ENCODE measurements at regions not wholly inside any gene's neighbourhood (a gene's known extent, or its start where the extent isn't known, plus 50 kb on each side); places are given as distances from the start of the nearest gene placed in this dataset.

DNA sequence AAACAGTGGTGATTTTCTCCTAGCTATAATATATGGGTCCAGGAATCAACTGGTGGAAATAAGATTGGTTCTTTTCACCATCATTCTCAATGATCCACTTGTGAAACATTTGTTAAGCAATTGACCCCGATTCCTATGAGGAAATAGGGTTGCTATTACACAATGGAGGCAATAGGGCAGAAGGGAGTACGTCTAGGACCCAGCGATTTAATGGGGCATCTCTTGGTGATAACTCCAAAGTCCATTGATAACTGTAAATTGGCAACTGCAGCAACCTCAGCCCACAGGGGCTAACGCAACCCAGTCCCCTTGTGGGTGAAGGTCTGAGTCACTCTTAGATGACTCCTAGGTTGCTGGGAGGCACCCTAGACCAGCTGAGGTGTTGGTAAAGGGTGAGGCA is 62.5 kb upstream of the BARHL2 start:
- POLR2A ChIA-PET, result no interaction called here
- intact Hi-C loops (cut with micrococcal nuclease; ENCODE audit: unreplicated experiment) (no loop called here), in situ Hi-C loops (cut with HindIII; ENCODE audit: low pct_unique_long_range_greater_than_20kb, low sequenced_read_pairs) (no loop called here)
- CTCF ChIA-PET, result no interaction called here
- Histone ChIP-seq H3K27me3 (ENCODE audit: control insufficient read depth, insufficient read depth, low read length) (peaks cover 3% of the 10 kb centered on the region; the same call in 1 of the 2 replicates), H3K36me3 (ENCODE audit: control insufficient read depth, insufficient read depth, low read length) (no peaks in the 10 kb centered on the region), H3K9me3 (ENCODE audit: control insufficient read depth, insufficient read depth, low read depth, low read length) (no peaks in the 10 kb centered on the region), H3K27ac (ENCODE audit: low read length) (no peak overlapping the region), H3K4me3 (ENCODE audit: low read depth in 2 of 2, low read length in 2 of 2) (no peak overlapping the region), H3K4me1 (ENCODE audit: control insufficient read depth, insufficient read depth, low read length) (no peaks in the 10 kb centered on the region)
- BruUV-seq (replicated peaks), result no TSS peak
- TF ChIP-seq, protein P1, sequence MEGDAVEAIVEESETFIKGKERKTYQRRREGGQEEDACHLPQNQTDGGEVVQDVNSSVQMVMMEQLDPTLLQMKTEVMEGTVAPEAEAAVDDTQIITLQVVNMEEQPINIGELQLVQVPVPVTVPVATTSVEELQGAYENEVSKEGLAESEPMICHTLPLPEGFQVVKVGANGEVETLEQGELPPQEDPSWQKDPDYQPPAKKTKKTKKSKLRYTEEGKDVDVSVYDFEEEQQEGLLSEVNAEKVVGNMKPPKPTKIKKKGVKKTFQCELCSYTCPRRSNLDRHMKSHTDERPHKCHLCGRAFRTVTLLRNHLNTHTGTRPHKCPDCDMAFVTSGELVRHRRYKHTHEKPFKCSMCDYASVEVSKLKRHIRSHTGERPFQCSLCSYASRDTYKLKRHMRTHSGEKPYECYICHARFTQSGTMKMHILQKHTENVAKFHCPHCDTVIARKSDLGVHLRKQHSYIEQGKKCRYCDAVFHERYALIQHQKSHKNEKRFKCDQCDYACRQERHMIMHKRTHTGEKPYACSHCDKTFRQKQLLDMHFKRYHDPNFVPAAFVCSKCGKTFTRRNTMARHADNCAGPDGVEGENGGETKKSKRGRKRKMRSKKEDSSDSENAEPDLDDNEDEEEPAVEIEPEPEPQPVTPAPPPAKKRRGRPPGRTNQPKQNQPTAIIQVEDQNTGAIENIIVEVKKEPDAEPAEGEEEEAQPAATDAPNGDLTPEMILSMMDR (IDR thresholded peaks at IDR 0.05), result no peak
- TF ChIP-seq TCF7L2 (IDR thresholded peaks at IDR 0.05; ENCODE audit: low read depth, low read length), result no peak
- TF ChIP-seq, protein P2, sequence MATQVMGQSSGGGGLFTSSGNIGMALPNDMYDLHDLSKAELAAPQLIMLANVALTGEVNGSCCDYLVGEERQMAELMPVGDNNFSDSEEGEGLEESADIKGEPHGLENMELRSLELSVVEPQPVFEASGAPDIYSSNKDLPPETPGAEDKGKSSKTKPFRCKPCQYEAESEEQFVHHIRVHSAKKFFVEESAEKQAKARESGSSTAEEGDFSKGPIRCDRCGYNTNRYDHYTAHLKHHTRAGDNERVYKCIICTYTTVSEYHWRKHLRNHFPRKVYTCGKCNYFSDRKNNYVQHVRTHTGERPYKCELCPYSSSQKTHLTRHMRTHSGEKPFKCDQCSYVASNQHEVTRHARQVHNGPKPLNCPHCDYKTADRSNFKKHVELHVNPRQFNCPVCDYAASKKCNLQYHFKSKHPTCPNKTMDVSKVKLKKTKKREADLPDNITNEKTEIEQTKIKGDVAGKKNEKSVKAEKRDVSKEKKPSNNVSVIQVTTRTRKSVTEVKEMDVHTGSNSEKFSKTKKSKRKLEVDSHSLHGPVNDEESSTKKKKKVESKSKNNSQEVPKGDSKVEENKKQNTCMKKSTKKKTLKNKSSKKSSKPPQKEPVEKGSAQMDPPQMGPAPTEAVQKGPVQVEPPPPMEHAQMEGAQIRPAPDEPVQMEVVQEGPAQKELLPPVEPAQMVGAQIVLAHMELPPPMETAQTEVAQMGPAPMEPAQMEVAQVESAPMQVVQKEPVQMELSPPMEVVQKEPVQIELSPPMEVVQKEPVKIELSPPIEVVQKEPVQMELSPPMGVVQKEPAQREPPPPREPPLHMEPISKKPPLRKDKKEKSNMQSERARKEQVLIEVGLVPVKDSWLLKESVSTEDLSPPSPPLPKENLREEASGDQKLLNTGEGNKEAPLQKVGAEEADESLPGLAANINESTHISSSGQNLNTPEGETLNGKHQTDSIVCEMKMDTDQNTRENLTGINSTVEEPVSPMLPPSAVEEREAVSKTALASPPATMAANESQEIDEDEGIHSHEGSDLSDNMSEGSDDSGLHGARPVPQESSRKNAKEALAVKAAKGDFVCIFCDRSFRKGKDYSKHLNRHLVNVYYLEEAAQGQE (IDR thresholded peaks at IDR 0.05; ENCODE audit: insufficient read depth in 1 of 2, low read depth in 2 of 2, low read length in 1 of 2), result no peak
- no peak for TF ChIP-seq SIN3A (IDR thresholded peaks at IDR 0.05; ENCODE audit: borderline replicate concordance, insufficient read depth, low read depth, low read length)
- TF ChIP-seq POLR2AphosphoS5 (IDR thresholded peaks at IDR 0.05; ENCODE audit: low read depth, low read length), result no peak
- no peak for ATAC-seq
- DNase-seq (ENCODE audit: low read depth, low spot score), result no peak

GRCh38 chr1:90778486-90778885 is 61.4 kb upstream of the BARHL2 start:
- no TSS peak for BruUV-seq (replicated peaks)
- intact Hi-C loops (cut with micrococcal nuclease; ENCODE audit: unreplicated experiment) (no loop called here), in situ Hi-C loops (cut with HindIII; ENCODE audit: low pct_unique_long_range_greater_than_20kb, low sequenced_read_pairs) (no loop called here)
- Histone ChIP-seq H3K27ac (ENCODE audit: low read length) (no peak overlapping the region), H3K9me3 (ENCODE audit: control insufficient read depth, insufficient read depth, low read depth, low read length) (no peaks in the 10 kb centered on the region), H3K4me1 (ENCODE audit: control insufficient read depth, insufficient read depth, low read length) (no peaks in the 10 kb centered on the region), H3K36me3 (ENCODE audit: control insufficient read depth, insufficient read depth, low read length) (no peaks in the 10 kb centered on the region), H3K27me3 (ENCODE audit: control insufficient read depth, insufficient read depth, low read length) (peaks cover 3% of the 10 kb centered on the region; the same call in 1 of the 2 replicates), H3K4me3 (ENCODE audit: low read depth in 2 of 2, low read length in 2 of 2) (no peak overlapping the region)
- CTCF ChIA-PET, result no interaction called here
- DNase-seq (ENCODE audit: low read depth, low spot score) (no peak), ATAC-seq (no peak)
- POLR2A ChIA-PET, result no interaction called here
- no peak for TF ChIP-seq POLR2AphosphoS5 (IDR thresholded peaks at IDR 0.05; ENCODE audit: low read depth, low read length)
- TF ChIP-seq, protein P1 (IDR thresholded peaks at IDR 0.05), result no peak
- no peak for TF ChIP-seq TCF7L2 (IDR thresholded peaks at IDR 0.05; ENCODE audit: low read depth, low read length)
- TF ChIP-seq, protein P2 (IDR thresholded peaks at IDR 0.05; ENCODE audit: insufficient read depth in 1 of 2, low read depth in 2 of 2, low read length in 1 of 2), result no peak
